ENCODE measurements at regions not wholly inside any gene's neighbourhood (a gene's known extent, or its start where the extent isn't known, plus 50 kb on each side); places are given as distances from the start of the nearest gene placed in this dataset.
"Not testable (repeated sequence)": the region's sequence is repeated elsewhere in the genome, so short reads cannot be mapped to it uniquely, and the experiment has no call there.

DNA sequence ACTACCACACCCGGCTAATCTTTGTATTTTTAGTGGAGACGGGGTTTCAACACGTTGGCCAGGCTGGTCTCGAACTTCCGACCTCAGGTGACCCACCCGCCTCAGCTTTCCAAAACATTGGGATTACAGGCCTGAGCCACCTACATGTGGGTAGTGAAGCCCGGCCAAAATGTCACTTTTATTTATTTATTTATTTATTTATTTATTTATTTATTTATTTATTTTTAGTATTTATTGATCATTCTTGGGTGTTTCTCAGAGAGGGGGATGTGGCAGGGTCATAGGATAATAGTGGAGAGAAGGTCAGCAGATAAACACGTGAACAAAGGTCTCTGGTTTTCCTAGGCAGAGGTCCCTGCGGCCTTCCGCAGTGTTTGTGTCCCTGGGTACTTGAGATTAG is 162.8 kb upstream of the MEX3C start:
- TF ChIP-seq, protein P1, sequence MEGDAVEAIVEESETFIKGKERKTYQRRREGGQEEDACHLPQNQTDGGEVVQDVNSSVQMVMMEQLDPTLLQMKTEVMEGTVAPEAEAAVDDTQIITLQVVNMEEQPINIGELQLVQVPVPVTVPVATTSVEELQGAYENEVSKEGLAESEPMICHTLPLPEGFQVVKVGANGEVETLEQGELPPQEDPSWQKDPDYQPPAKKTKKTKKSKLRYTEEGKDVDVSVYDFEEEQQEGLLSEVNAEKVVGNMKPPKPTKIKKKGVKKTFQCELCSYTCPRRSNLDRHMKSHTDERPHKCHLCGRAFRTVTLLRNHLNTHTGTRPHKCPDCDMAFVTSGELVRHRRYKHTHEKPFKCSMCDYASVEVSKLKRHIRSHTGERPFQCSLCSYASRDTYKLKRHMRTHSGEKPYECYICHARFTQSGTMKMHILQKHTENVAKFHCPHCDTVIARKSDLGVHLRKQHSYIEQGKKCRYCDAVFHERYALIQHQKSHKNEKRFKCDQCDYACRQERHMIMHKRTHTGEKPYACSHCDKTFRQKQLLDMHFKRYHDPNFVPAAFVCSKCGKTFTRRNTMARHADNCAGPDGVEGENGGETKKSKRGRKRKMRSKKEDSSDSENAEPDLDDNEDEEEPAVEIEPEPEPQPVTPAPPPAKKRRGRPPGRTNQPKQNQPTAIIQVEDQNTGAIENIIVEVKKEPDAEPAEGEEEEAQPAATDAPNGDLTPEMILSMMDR (IDR thresholded peaks at IDR 0.05) = not testable (repeated sequence)
- TF ChIP-seq POLR2A (IDR thresholded peaks at IDR 0.05); POLR2AphosphoS5 (IDR thresholded peaks at IDR 0.05; ENCODE audit: insufficient read depth in 1 of 2, low read depth in 1 of 2): not testable (repeated sequence)

Data from vagina (tissue), 2 donors.